ENCODE measurements at regions not wholly inside any gene's neighbourhood (a gene's known extent, or its start where the extent isn't known, plus 50 kb on each side); places are given as distances from the start of the nearest gene placed in this dataset.

DNA sequence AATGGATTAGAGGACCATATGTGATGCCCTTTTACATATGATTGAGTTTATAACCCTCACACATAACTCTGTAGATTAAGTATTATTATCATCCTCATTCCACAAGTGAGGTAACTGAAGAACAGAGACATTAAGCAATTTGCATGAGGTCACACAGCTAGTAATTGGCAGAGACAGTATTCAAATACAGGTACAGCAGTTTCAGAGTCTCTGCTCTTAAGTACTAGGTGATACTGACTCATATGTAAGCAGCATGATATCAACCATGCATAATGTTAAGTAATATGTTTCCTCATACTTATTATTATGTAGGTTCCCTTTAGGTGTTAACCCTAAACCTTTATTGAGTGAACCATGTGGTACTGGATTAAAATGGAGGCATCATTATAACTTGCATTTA is 1562.4 kb upstream of the RAG2 start:
- TF ChIP-seq, protein P1, sequence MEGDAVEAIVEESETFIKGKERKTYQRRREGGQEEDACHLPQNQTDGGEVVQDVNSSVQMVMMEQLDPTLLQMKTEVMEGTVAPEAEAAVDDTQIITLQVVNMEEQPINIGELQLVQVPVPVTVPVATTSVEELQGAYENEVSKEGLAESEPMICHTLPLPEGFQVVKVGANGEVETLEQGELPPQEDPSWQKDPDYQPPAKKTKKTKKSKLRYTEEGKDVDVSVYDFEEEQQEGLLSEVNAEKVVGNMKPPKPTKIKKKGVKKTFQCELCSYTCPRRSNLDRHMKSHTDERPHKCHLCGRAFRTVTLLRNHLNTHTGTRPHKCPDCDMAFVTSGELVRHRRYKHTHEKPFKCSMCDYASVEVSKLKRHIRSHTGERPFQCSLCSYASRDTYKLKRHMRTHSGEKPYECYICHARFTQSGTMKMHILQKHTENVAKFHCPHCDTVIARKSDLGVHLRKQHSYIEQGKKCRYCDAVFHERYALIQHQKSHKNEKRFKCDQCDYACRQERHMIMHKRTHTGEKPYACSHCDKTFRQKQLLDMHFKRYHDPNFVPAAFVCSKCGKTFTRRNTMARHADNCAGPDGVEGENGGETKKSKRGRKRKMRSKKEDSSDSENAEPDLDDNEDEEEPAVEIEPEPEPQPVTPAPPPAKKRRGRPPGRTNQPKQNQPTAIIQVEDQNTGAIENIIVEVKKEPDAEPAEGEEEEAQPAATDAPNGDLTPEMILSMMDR (IDR thresholded peaks at IDR 0.05), result no peak
- TF ChIP-seq POLR2A (IDR thresholded peaks at IDR 0.05), result no peak
